Liver (tissue), 8 donors: ENCODE measurements at regions not wholly inside any gene's neighbourhood (a gene's known extent, or its start where the extent isn't known, plus 50 kb on each side); places are given as distances from the start of the nearest gene placed in this dataset.

ENCODE experiments used
- DNase-seq: peaks from one replicate; pipeline ENCODE4 v3.0.0-alpha.2; 2017; ENCODE audit warnings: low spot score
- H3K27ac ChIP-seq, 2 donors: one replicate each; pipeline ENCODE4 v1.7.0; 2013; ENCODE audit warnings: inconsistent platforms in 2 of 2, low read length in 2 of 2, control low read depth in 1 of 2, low read depth in 1 of 2, mild to moderate bottlenecking in 1 of 2
- H3K27me3 ChIP-seq, 4 donors: one replicate each; pipeline versions ENCODE4 v1.6.1 to v1.7.0; 2013; ENCODE audit warnings: low read length in 3 of 4, inconsistent platforms in 1 of 4, mild to moderate bottlenecking in 1 of 4, moderate library complexity in 1 of 4; ENCODE audit not compliant: control insufficient read depth in 4 of 4, insufficient read depth in 4 of 4
- H3K36me3 ChIP-seq, 4 donors: one replicate each; pipeline versions ENCODE4 v1.6.1 to v1.7.0; 2013; ENCODE audit warnings: low read length in 3 of 4, mild to moderate bottlenecking in 3 of 4, low read depth in 1 of 4, moderate library complexity in 1 of 4; ENCODE audit not compliant: control insufficient read depth in 4 of 4, insufficient read depth in 3 of 4
- H3K4me1 ChIP-seq, 4 donors: one replicate each; pipeline versions ENCODE4 v1.6.1 to v1.7.0; 2013; ENCODE audit warnings: low read length in 3 of 4, mild to moderate bottlenecking in 3 of 4, moderate library complexity in 1 of 4; ENCODE audit not compliant: control insufficient read depth in 4 of 4, insufficient read depth in 4 of 4
- H3K4me3 ChIP-seq, 3 donors: one replicate each; pipeline versions ENCODE4 v1.6.1 to v1.7.0; 2013; ENCODE audit warnings: low read length in 3 of 3, control low read depth in 1 of 3, low read depth in 1 of 3, mild to moderate bottlenecking in 1 of 3
- H3K9ac ChIP-seq, 2 donors: one replicate each; pipeline ENCODE4 v1.7.0; 2013; ENCODE audit warnings: low read length in 2 of 2, mild to moderate bottlenecking in 2 of 2, moderate library complexity in 2 of 2, control low read depth in 1 of 2, low read depth in 1 of 2
- H3K9me3 ChIP-seq, 4 donors: one replicate each; pipeline versions ENCODE4 v1.6.1 to v1.7.0; 2013; ENCODE audit warnings: low read length in 3 of 4; ENCODE audit not compliant: control insufficient read depth in 4 of 4
- EGR1 ChIP-seq, 2 donors: IDR thresholded peaks; 2 replicates each; pipeline ENCODE4 v1.6.1; 2016 to 2018; ENCODE audit warnings: antibody characterized with exemption in 2 of 2, low read depth in 2 of 2
- FOXA1 ChIP-seq: IDR thresholded peaks from 2 replicates; pipeline ENCODE4 v1.6.1; 2016; ENCODE audit warnings: antibody characterized with exemption
- FOXA2 ChIP-seq: IDR thresholded peaks from 2 replicates; pipeline ENCODE4 v1.6.1; 2016; ENCODE audit warnings: antibody characterized with exemption
- GABPA ChIP-seq, 2 donors: IDR thresholded peaks in 1 of 2; conservative IDR thresholded peaks in 1 of 2; 2 replicates each; pipeline ENCODE4 v1.6.1; 2016; ENCODE audit warnings: antibody characterized with exemption in 2 of 2, mild to moderate bottlenecking in 1 of 2, moderate library complexity in 1 of 2
- HNF4A ChIP-seq, 2 donors: conservative IDR thresholded peaks; 2 replicates each; pipeline ENCODE4 v1.6.1; 2016; ENCODE audit warnings: antibody characterized with exemption in 2 of 2, mild to moderate bottlenecking in 2 of 2
- HNF4G ChIP-seq: IDR thresholded peaks from 2 replicates; pipeline ENCODE4 v1.6.1; 2016; ENCODE audit warnings: antibody characterized with exemption
- JUND ChIP-seq, 2 donors: IDR thresholded peaks; 2 replicates each; pipeline ENCODE4 v1.6.1; 2016; ENCODE audit warnings: antibody characterized with exemption in 2 of 2
- NR2F2 ChIP-seq: IDR thresholded peaks from 2 replicates; pipeline ENCODE4 v1.6.1; 2016; ENCODE audit warnings: antibody characterized with exemption
- RAD21 ChIP-seq, 2 donors: IDR thresholded peaks; 2 replicates each; pipeline ENCODE4 v1.6.1; 2016; ENCODE audit warnings: antibody characterized with exemption in 2 of 2, mild to moderate bottlenecking in 2 of 2
- RXRA ChIP-seq, 2 donors: IDR thresholded peaks; 2 replicates each; pipeline ENCODE4 v1.6.1; 2017 to 2018; ENCODE audit warnings: antibody characterized with exemption in 2 of 2, mild to moderate bottlenecking in 1 of 2
- TAF1 ChIP-seq: conservative IDR thresholded peaks from 2 replicates; pipeline ENCODE4 v1.6.1; 2016; ENCODE audit warnings: antibody characterized with exemption, mild to moderate bottlenecking
- YY1 ChIP-seq: IDR thresholded peaks from 2 replicates; pipeline ENCODE4 v1.6.1; 2016; ENCODE audit warnings: antibody characterized with exemption, mild to moderate bottlenecking
- WGBS: extraction: QIAGEN DNeasy Blood & Tissue Kit; methylation state at CpG from one replicate; pipeline ENCODE4 v1.1.7; 2013; 5-methylcytosine and 5-hydroxymethylcytosine counted together
- TF ChIP-seq, protein P1 (sequence below): fragments of 150-350 bp; IDR thresholded peaks from 2 replicates; pipeline ENCODE4 v1.5.1; 2017; ENCODE audit warnings: improper control_type of control experiment, low read depth, low read length; ENCODE audit not compliant: missing input control
- TF ChIP-seq, protein P2 (sequence below): IDR thresholded peaks from 2 replicates; pipeline ENCODE4 v1.6.1; 2016; ENCODE audit warnings: antibody characterized with exemption
- TF ChIP-seq, protein P3 (sequence below): IDR thresholded peaks from 2 replicates; pipeline ENCODE4 v1.6.1; 2016; ENCODE audit warnings: antibody characterized with exemption, mild to moderate bottlenecking
- donor health status: healthy.
- donor health status: healthy.
- donor health status: healthy.
- donor health status: healthy.
- donor health status: healthy.

GRCh38 chr13:50352720-50353480 is 337.7 kb downstream of the KCNRG start:
- 70% methylated on average over 2 of the region's 2 CpGs for WGBS
- Histone ChIP-seq H3K4me3 (no peak overlapping the region), H3K27ac (peak overlapping the region; percentile 81 to 83), H3K27me3 (no peaks in the 10 kb centered on the region), H3K4me1 (peaks cover 5 to 38% (median 14%) of the 10 kb centered on the region in 4 donors), H3K9ac (no peak overlapping the region), H3K36me3 (no peaks in the 10 kb centered on the region), H3K9me3 (no peaks in the 10 kb centered on the region)
- no peak for DNase-seq
- TF ChIP-seq GABPA (IDR thresholded peaks at IDR 0.05 in 1 of 2, conservative IDR thresholded peaks at IDR 0.05 in 1 of 2) (no peak), JUND (IDR thresholded peaks at IDR 0.05) (peak in 1 of 2 donors; percentile 28), RAD21 (IDR thresholded peaks at IDR 0.05) (peak; percentile 21 to 31), RXRA (IDR thresholded peaks at IDR 0.05) (peak; percentile 39 to 64), TAF1 (no peak), FOXA2 (peak; percentile 65), FOXA1 (peak; percentile 54), NR2F2 (peak; percentile 63), HNF4G (no peak), HNF4A (conservative IDR thresholded peaks at IDR 0.05) (peak; percentile 51 to 65)

DNA sequence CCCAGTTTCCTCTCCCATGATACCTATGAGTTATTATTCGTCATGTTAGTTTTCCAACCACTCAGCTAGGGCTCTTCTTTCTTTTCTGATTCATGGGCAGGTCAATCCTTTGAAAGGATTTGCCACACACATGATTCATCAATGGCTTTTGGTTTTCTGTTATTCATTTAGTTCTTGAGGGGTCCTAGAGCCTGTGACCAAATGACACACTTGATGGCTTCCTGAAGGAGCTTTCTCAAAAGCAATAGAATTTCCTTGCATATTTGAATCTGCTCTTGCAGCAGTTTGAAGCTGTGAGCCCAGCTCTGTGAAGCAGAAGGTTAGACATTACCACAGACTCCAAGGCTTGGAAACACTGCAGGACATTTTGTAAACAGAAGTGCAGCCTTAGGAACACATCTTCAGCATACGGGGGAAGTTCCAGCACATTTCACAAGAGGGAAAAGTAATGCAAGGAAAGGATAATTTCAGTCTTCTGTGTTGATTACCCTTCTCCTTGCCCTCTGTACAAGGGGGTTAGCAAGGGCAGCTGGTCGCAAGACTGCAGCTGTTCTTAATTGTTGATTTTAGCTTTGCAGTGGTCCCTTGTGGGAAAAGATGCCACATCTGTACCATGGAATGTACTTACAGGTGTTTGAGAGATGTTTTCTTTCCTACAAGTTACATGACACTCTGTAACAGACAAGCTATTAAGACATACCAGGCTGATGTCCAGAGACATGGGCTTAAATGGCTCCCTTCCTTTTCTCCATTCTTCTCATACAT is 338.6 kb downstream of the KCNRG start:
- TF ChIP-seq YY1 (no peak), JUND (IDR thresholded peaks at IDR 0.05) (no peak), FOXA2 (no peak), EGR1 (IDR thresholded peaks at IDR 0.05; ENCODE audit: low read depth in 2 of 2) (no peak), HNF4G (no peak), RXRA (IDR thresholded peaks at IDR 0.05) (no peak)
- TF ChIP-seq, protein P1, sequence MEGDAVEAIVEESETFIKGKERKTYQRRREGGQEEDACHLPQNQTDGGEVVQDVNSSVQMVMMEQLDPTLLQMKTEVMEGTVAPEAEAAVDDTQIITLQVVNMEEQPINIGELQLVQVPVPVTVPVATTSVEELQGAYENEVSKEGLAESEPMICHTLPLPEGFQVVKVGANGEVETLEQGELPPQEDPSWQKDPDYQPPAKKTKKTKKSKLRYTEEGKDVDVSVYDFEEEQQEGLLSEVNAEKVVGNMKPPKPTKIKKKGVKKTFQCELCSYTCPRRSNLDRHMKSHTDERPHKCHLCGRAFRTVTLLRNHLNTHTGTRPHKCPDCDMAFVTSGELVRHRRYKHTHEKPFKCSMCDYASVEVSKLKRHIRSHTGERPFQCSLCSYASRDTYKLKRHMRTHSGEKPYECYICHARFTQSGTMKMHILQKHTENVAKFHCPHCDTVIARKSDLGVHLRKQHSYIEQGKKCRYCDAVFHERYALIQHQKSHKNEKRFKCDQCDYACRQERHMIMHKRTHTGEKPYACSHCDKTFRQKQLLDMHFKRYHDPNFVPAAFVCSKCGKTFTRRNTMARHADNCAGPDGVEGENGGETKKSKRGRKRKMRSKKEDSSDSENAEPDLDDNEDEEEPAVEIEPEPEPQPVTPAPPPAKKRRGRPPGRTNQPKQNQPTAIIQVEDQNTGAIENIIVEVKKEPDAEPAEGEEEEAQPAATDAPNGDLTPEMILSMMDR = no peak
- TF ChIP-seq, protein P2, sequence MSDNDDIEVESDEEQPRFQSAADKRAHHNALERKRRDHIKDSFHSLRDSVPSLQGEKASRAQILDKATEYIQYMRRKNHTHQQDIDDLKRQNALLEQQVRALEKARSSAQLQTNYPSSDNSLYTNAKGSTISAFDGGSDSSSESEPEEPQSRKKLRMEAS = no peak
- TF ChIP-seq, protein P3, sequence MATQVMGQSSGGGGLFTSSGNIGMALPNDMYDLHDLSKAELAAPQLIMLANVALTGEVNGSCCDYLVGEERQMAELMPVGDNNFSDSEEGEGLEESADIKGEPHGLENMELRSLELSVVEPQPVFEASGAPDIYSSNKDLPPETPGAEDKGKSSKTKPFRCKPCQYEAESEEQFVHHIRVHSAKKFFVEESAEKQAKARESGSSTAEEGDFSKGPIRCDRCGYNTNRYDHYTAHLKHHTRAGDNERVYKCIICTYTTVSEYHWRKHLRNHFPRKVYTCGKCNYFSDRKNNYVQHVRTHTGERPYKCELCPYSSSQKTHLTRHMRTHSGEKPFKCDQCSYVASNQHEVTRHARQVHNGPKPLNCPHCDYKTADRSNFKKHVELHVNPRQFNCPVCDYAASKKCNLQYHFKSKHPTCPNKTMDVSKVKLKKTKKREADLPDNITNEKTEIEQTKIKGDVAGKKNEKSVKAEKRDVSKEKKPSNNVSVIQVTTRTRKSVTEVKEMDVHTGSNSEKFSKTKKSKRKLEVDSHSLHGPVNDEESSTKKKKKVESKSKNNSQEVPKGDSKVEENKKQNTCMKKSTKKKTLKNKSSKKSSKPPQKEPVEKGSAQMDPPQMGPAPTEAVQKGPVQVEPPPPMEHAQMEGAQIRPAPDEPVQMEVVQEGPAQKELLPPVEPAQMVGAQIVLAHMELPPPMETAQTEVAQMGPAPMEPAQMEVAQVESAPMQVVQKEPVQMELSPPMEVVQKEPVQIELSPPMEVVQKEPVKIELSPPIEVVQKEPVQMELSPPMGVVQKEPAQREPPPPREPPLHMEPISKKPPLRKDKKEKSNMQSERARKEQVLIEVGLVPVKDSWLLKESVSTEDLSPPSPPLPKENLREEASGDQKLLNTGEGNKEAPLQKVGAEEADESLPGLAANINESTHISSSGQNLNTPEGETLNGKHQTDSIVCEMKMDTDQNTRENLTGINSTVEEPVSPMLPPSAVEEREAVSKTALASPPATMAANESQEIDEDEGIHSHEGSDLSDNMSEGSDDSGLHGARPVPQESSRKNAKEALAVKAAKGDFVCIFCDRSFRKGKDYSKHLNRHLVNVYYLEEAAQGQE = no peak
- no peak overlapping the region for H3K4me3 ChIP-seq
- H3K36me3 ChIP-seq = no peaks in the 10 kb centered on the region
- DNase-seq = no peak
- no peaks in the 10 kb centered on the region for H3K27me3 ChIP-seq
- peak overlapping the region; percentile 81 to 83 for H3K27ac ChIP-seq
- peaks cover 7 to 47% (median 14%) of the 10 kb centered on the region in 4 donors for H3K4me1 ChIP-seq
- 71% methylated on average over 3 of the region's 3 CpGs for WGBS
- H3K9me3 ChIP-seq = no peaks in the 10 kb centered on the region
- H3K9ac ChIP-seq = no peak overlapping the region
